AG04450 (cell line): ENCODE measurements at regions not wholly inside any gene's neighbourhood (a gene's known extent, or its start where the extent isn't known, plus 50 kb on each side); places are given as distances from the start of the nearest gene placed in this dataset.
"Not testable (repeated sequence)": the region's sequence is repeated elsewhere in the genome, so short reads cannot be mapped to it uniquely, and the experiment has no call there.

Experiments used
- CTCF ChIA-PET: fragments of 300-600, 350-600 bp; formaldehyde crosslinking; extraction: SDS; loops from one replicate; lab custom pipeline; 2022; ENCODE audit warnings: antibody characterized with exemption, inconsistent platforms; lab: Charles Lee
- POLR2A ChIA-PET: fragments of 350-600 bp; formaldehyde crosslinking; extraction: SDS; loops from one replicate; lab custom pipeline; 2021; ENCODE audit warnings: antibody characterized with exemption, inconsistent platforms; lab: Yijun Ruan, JAX
- DNase-seq: peaks from one replicate; pipeline ENCODE4 v3.0.0-alpha.2; 2011; ENCODE audit warnings: low read depth, low spot score
- H3K27ac ChIP-seq: one replicate; pipeline ENCODE4 v1.5.1; 2012; ENCODE audit warnings: low read depth, low read length, control low read depth
- H3K27me3 ChIP-seq: one replicate; pipeline ENCODE4 v1.6.0; 2012; ENCODE audit warnings: low read length; ENCODE audit not compliant: control insufficient read depth, insufficient read depth
- H3K4me3 ChIP-seq: 2 replicates; pipeline ENCODE4 v1.5.1; 2011; ENCODE audit warnings: mild to moderate bottlenecking, low read depth, low read length, control low read depth
- H3K9me3 ChIP-seq: 2 replicates; pipeline ENCODE4 v1.5.1; 2012; ENCODE audit warnings: low read length; ENCODE audit not compliant: control insufficient read depth, insufficient read depth
- CTCF ChIP-seq: IDR thresholded peaks from 2 replicates; pipeline ENCODE4 v1.5.1; 2011; ENCODE audit warnings: low read depth, low read length, control low read depth, inconsistent platforms

GRCh38 chr11:87454241-87454640 is 416.5 kb downstream of the TMEM135 start:
- DNase-seq, result no peak
- no peak for TF ChIP-seq CTCF
- ChIA-PET POLR2A (interaction anchor here (1.1 kb wide), 1 partner anchor 10 kb away, joined by 3 read pairs; no protein-coding TSS in a partner anchor), CTCF (interaction anchor here (1.9 kb wide), 1 partner anchor 33 kb away, joined by 5 read pairs; no protein-coding TSS in a partner anchor)
- H3K27me3 ChIP-seq, result no peaks in the 10 kb centered on the region
- no peaks in the 10 kb centered on the region for H3K9me3 ChIP-seq
- no peak overlapping the region for H3K4me3 ChIP-seq
- no peak overlapping the region for H3K27ac ChIP-seq

- no peaks in the 10 kb centered on the region for H3K27me3 ChIP-seq
- CTCF ChIA-PET, result interaction anchor here (1.9 kb wide), 1 partner anchor 33 kb away, joined by 5 read pairs; no protein-coding TSS in a partner anchor
- no peak for TF ChIP-seq CTCF
- H3K4me3 ChIP-seq, result no peak overlapping the region
- no peak overlapping the region for H3K27ac ChIP-seq
- no peaks in the 10 kb centered on the region for H3K9me3 ChIP-seq
- POLR2A ChIA-PET, result interaction anchor here (1.1 kb wide), 1 partner anchor 9 kb away, joined by 3 read pairs; no protein-coding TSS in a partner anchor
- DNase-seq, result no peak
Measured at GRCh38 chr11:87453531-87454089, 415.9 kb downstream of the TMEM135 start.

- H3K4me3 ChIP-seq, POLR2A ChIA-PET, H3K9me3 ChIP-seq, DNase-seq, H3K27me3 ChIP-seq, H3K27ac ChIP-seq: not testable (repeated sequence)
- CTCF ChIA-PET, result interaction anchor here (0.8 to 4.8 kb wide), 2 partner anchors 9 to 32 kb away, joined by 3 to 18 read pairs; no protein-coding TSS in a partner anchor
Measured at GRCh38 chr11:87452025-87452424, 414.3 kb downstream of the TMEM135 start.

- ChIA-PET POLR2A (no interaction called here), CTCF (interaction anchor here (1.1 to 4.8 kb wide), 2 partner anchors 31 to 99 kb away, joined by 3 to 18 read pairs; no protein-coding TSS in a partner anchor)
- no peak for DNase-seq
- H3K4me3 ChIP-seq, result no peak overlapping the region
- no peaks in the 10 kb centered on the region for H3K27me3 ChIP-seq
- no peak overlapping the region for H3K27ac ChIP-seq
- H3K9me3 ChIP-seq, result no peaks in the 10 kb centered on the region
- TF ChIP-seq CTCF, result no peak
Measured at GRCh38 chr11:87451395-87451794, 413.7 kb downstream of the TMEM135 start.

- ChIA-PET POLR2A (no interaction called here), CTCF (interaction anchor here (0.7 to 1.5 kb wide), 2 partner anchors 27 to 94 kb away, joined by 3 to 4 read pairs; no protein-coding TSS in a partner anchor)
- H3K27ac ChIP-seq, result no peak overlapping the region
- no peaks in the 10 kb centered on the region for H3K9me3 ChIP-seq
- H3K4me3 ChIP-seq, result no peak overlapping the region
- DNase-seq, result no peak
- no peak for TF ChIP-seq CTCF
- H3K27me3 ChIP-seq, result no peaks in the 10 kb centered on the region
Measured at GRCh38 chr11:87447606-87448005, 409.9 kb downstream of the TMEM135 start.
